ENCODE measurements at regions not wholly inside any gene's neighbourhood (a gene's known extent, or its start where the extent isn't known, plus 50 kb on each side); places are given as distances from the start of the nearest gene placed in this dataset.

DNA sequence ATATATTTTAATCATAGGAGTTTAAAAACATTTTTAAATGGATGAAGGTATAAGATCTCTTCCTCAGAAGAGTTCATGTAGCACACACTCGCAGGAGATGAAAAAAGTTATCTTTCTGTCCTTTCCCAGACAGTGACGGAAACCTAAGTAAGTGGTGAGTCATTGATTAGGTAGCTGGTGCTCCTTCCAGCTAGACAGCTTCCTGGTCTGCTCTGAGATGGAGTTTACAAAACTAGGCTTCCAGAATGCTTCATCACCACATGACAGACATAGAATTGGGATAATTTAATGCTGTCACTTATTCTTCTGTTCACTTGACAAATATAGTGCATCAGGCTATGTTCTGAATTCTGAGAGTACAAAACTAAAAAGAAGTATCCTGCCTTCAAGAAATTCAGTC is 2393.0 kb upstream of the C9orf72 start:
- no peak overlapping the region for H3K27ac Mint-ChIP-seq
- no peaks in the 10 kb centered on the region for H3K27me3 ChIP-seq (ENCODE audit: control insufficient read depth, insufficient read depth, low read length, poor library complexity, severe bottlenecking)

GRCh38 chr9:29968831-29969230 is 2395.6 kb upstream of the C9orf72 start:
- no peak overlapping the region for H3K27ac ChIP-seq (ENCODE audit: low read depth, low read length)
- TF ChIP-seq, protein P1, sequence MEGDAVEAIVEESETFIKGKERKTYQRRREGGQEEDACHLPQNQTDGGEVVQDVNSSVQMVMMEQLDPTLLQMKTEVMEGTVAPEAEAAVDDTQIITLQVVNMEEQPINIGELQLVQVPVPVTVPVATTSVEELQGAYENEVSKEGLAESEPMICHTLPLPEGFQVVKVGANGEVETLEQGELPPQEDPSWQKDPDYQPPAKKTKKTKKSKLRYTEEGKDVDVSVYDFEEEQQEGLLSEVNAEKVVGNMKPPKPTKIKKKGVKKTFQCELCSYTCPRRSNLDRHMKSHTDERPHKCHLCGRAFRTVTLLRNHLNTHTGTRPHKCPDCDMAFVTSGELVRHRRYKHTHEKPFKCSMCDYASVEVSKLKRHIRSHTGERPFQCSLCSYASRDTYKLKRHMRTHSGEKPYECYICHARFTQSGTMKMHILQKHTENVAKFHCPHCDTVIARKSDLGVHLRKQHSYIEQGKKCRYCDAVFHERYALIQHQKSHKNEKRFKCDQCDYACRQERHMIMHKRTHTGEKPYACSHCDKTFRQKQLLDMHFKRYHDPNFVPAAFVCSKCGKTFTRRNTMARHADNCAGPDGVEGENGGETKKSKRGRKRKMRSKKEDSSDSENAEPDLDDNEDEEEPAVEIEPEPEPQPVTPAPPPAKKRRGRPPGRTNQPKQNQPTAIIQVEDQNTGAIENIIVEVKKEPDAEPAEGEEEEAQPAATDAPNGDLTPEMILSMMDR (conservative IDR thresholded peaks at IDR 0.05) = no peak
- Mint-ChIP-seq H3K4me3 (no peak overlapping the region), H3K27me3 (ENCODE audit: insufficient read depth) (no peaks in the 10 kb centered on the region), H3K36me3 (ENCODE audit: low read depth) (no peaks in the 10 kb centered on the region), H3K9me3 (peaks cover 2% of the 10 kb centered on the region), H3K27ac (no peak overlapping the region), H3K4me1 (no peaks in the 10 kb centered on the region)
- no peak overlapping the region for H3K9ac ChIP-seq (ENCODE audit: extremely low read depth, low read length, poor library complexity, severe bottlenecking)
- H3K36me3 ChIP-seq (ENCODE audit: control insufficient read depth, insufficient read depth, low read length) = no peaks in the 10 kb centered on the region
- H3K4me1 ChIP-seq (ENCODE audit: control insufficient read depth, insufficient read depth, low read length) = no peaks in the 10 kb centered on the region
- H3K4me3 ChIP-seq (ENCODE audit: low read length) = no peak overlapping the region
- 94% methylated on average over 3 of the region's 3 CpGs; no CpG with 5 or more reads in 1 of the 2 experiments for WGBS, 2 experiments (ENCODE audit: insufficient coverage in 1 of 2, insufficient read length in 1 of 2)
- H3K9me3 ChIP-seq (ENCODE audit: control insufficient read depth, low read length) = peaks cover 4% of the 10 kb centered on the region
- no peak for DNase-seq
- H3K27me3 ChIP-seq (ENCODE audit: control insufficient read depth, insufficient read depth, low read length, poor library complexity, severe bottlenecking) = no peaks in the 10 kb centered on the region

More for the DNA sequence above, 2393.0 kb upstream of the C9orf72 start:
- DNase-seq = no peak
- no peak overlapping the region for H3K9ac ChIP-seq (ENCODE audit: extremely low read depth, low read length, poor library complexity, severe bottlenecking)
- WGBS, 2 experiments (ENCODE audit: insufficient coverage in 1 of 2, insufficient read length in 1 of 2) = 40 to 74% methylated on average over 1 to 2 of the region's 2 CpGs
- no peaks in the 10 kb centered on the region for H3K36me3 Mint-ChIP-seq (ENCODE audit: low read depth)
- no peaks in the 10 kb centered on the region for H3K36me3 ChIP-seq (ENCODE audit: control insufficient read depth, insufficient read depth, low read length)
- TF ChIP-seq, protein P1 (conservative IDR thresholded peaks at IDR 0.05) = no peak
- H3K9me3 Mint-ChIP-seq = peaks cover 2% of the 10 kb centered on the region
- no peaks in the 10 kb centered on the region for H3K4me1 ChIP-seq (ENCODE audit: control insufficient read depth, insufficient read depth, low read length)
- H3K27ac ChIP-seq (ENCODE audit: low read depth, low read length) = no peak overlapping the region
- no peak overlapping the region for H3K4me3 ChIP-seq (ENCODE audit: low read length)
- no peak overlapping the region for H3K4me3 Mint-ChIP-seq
- peaks cover 4% of the 10 kb centered on the region for H3K9me3 ChIP-seq (ENCODE audit: control insufficient read depth, low read length)
- no peaks in the 10 kb centered on the region for H3K4me1 Mint-ChIP-seq
- no peaks in the 10 kb centered on the region for H3K27me3 Mint-ChIP-seq (ENCODE audit: insufficient read depth)

DNA sequence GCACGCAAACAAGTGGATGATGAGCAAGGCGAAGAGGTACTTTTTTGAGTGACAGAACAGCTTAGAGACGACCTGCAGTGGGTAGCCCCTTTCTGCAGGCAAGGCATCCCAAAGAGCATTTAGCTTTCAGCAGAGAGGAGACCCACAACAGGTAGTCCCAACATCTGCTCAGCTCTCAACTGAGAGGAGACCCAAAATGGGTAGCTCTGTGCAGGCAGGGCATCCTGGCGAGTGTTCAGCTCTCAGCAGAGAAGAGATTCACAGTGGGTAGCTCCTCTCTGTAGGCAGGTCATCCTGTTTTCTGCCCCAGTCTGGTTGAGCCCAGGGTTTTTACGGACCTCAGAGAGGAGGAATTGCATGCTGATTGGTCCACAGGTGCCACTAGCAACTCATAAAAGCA is 2396.1 kb upstream of the C9orf72 start:
- 92 to 93% methylated on average over 4 to 5 of the region's 5 CpGs for WGBS, 2 experiments (ENCODE audit: insufficient coverage in 1 of 2, insufficient read length in 1 of 2)
- no peaks in the 10 kb centered on the region for H3K4me1 Mint-ChIP-seq
- H3K27me3 ChIP-seq (ENCODE audit: control insufficient read depth, insufficient read depth, low read length, poor library complexity, severe bottlenecking) = no peaks in the 10 kb centered on the region

More for the DNA sequence above, 2396.1 kb upstream of the C9orf72 start:
- Histone ChIP-seq H3K4me3 (ENCODE audit: low read length) (no peak overlapping the region), H3K4me1 (ENCODE audit: control insufficient read depth, insufficient read depth, low read length) (no peaks in the 10 kb centered on the region), H3K36me3 (ENCODE audit: control insufficient read depth, insufficient read depth, low read length) (no peaks in the 10 kb centered on the region), H3K27ac (ENCODE audit: low read depth, low read length) (no peak overlapping the region), H3K9ac (ENCODE audit: extremely low read depth, low read length, poor library complexity, severe bottlenecking) (no peak overlapping the region), H3K9me3 (ENCODE audit: control insufficient read depth, low read length) (peaks cover 4% of the 10 kb centered on the region)
- no peaks in the 10 kb centered on the region for H3K36me3 Mint-ChIP-seq (ENCODE audit: low read depth)
- TF ChIP-seq, protein P1 (conservative IDR thresholded peaks at IDR 0.05) = no peak
- DNase-seq = no peak
- H3K9me3 Mint-ChIP-seq = peaks cover 2% of the 10 kb centered on the region
- no peak overlapping the region for H3K4me3 Mint-ChIP-seq
- H3K27ac Mint-ChIP-seq = no peak overlapping the region
- no peaks in the 10 kb centered on the region for H3K27me3 Mint-ChIP-seq (ENCODE audit: insufficient read depth)
